NCI-H1048 (cell line): ENCODE measurements at regions not wholly inside any gene's neighbourhood (a gene's known extent, or its start where the extent isn't known, plus 50 kb on each side); places are given as distances from the start of the nearest gene placed in this dataset.

Experiments
- DNase-seq: peaks from one replicate; lab custom pipeline; 2025; lab: John Stamatoyannopoulos, UW

- DNase-seq = no peak
These were observed 173.0 kb upstream of the CASK start for GRCh38 chrX:42096265-42096920.

DNA sequence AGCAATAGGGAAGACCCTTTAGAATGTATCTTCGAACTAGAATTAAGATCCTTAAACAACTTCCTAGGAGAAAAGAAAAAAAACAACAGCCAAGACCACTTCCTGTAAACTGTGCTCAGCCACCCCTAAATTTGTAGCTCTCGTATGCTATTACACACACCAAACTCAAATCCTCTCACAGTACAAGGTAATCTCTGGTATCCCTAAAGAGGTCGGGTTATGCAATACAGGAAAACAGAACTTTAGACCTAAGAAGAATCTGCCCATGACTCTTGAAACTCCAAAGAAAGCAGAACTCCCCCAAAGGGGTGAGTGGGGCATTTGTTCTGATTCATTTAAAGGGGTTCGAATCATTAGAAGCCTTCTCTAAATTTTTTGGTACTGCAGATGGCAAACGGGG lies 170.9 kb upstream of the CASK start:
- no peak for DNase-seq

DNA sequence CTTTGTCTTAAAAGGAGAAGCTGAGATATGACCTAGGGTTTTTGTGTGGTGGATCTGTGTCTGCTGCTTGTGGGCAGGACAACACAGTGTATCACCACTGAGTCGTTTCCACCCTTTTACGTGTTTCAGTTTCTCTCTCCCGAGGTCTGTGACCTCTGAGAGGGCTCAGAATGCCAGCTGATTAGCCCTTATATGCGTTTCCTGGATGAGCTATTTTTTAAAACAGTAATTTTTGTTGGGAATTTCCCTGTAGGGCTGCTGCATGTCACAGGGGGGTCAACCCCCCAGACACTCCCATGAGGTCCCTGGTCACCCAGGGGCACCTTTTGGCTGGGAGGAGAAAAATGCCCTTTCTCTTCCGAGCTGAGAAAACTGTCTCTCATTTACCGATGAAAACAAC lies 170.4 kb upstream of the CASK start:
- no peak for DNase-seq

DNA sequence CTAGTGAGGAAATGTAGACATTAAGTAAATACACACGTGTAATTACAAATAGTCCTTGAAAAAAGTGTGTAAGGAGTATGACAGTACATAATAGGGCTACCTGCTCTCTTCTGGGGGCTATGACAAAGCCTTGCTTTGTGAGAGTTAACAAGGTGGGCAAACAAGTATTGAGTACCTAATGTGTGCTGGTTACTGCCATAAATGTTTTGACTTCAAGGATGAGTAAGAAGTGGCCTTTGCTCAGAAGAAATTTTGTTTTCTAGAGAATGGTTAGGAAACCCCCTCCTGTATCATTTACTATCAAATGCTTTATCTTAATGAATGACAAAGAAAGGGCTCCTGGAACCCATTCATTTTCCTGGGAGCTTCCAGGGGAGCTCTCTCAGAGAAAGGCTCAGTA lies 167.0 kb upstream of the CASK start:
- DNase-seq = no peak

GRCh38 chrX:42089031-42089430 lies 165.7 kb upstream of the CASK start:
- no peak for DNase-seq

GRCh38 chrX:42087960-42088359 lies 164.6 kb upstream of the CASK start:
- no peak for DNase-seq

- no peak for DNase-seq
These were observed 162.5 kb upstream of the CASK start for GRCh38 chrX:42085836-42086235.

GRCh38 chrX:42079968-42080367 lies 156.6 kb upstream of the CASK start:
- DNase-seq = no peak

DNA sequence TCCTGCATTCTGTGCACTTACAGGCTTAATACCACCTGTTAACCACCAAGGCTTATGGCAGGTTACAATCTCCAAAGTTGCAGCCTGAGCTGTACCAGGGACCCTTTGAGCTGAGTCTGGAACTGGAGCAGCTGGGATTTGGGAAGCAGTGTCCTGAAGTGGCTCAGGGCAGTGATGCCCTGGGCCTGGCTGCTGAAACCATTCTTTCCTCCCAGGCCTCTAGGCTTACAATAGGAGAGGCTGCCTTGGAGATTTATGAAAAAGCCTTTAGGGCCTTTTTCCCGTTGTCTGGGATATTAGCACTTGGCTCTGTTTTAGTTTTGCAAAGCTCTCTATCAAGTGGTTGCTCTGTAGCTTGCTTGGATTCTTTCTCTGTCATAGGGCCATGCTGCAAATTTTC lies 154.3 kb upstream of the CASK start:
- no peak for DNase-seq

DNA sequence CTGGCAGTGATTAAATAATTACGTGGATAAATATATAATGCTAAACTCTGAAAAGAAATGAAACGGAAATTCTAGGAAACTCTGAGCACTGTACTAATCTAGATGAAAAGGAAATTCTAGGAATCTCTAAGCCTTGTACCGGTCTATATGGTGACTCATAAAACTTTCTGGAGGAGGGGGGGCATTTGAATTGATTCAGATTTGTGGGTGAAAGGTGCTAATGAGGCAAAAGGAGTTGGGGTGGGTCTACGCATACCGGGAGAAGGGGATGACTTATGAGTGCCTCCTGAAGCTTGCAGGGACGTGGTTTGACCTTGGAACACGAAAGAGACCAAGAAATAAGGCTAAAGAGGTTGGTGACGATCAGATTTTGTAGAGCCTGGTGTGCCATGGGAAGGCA lies 151.7 kb upstream of the CASK start:
- no peak for DNase-seq

GRCh38 chrX:42073448-42073847 lies 150.1 kb upstream of the CASK start:
- no peak for DNase-seq

DNA sequence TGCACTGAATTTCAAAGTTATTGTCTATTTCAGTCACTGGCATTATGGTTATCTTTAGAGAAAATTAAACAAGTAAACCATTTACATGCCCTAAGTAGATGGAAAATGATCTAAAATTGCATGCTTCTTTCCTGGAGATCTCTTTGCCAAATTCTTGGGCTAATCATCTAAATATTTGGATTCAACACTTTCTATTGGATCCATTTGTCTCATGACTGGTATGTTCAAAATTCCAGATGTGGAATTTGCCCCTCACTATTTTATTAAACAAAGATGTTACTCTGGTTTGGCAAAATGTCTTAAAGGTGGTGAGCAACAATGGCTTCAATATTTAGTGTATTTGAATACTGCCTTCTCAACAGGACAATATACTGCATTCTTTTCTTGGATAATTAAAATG lies 147.5 kb upstream of the CASK start:
- DNase-seq = no peak

GRCh38 chrX:42054256-42054655 lies 130.9 kb upstream of the CASK start:
- no peak for DNase-seq

GRCh38 chrX:42050345-42050744 lies 127.0 kb upstream of the CASK start:
- no peak for DNase-seq

DNA sequence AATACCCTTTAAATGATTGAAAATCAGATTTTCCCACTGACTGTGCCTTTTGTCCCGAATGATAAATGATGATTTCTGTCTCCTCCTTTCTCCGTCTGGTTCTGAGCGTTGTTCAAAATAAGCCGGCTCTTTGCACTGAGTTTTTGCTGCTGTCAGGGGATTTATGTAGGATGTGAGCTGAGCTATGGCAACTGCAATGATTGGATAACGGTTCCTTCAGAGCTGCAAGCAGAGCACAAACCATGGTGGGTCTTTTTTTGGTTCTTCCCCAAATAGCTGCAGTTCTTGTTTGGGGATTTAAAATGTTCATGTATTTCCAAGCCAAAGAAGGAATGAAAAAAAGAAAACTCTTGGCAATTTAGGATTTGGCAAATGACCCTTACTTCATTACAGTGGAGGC lies 124.5 kb upstream of the CASK start:
- DNase-seq = no peak

GRCh38 chrX:42028109-42028508 lies 104.8 kb upstream of the CASK start:
- no peak for DNase-seq

- no peak for DNase-seq
These were observed 104.1 kb upstream of the CASK start for GRCh38 chrX:42027367-42028000.

DNA sequence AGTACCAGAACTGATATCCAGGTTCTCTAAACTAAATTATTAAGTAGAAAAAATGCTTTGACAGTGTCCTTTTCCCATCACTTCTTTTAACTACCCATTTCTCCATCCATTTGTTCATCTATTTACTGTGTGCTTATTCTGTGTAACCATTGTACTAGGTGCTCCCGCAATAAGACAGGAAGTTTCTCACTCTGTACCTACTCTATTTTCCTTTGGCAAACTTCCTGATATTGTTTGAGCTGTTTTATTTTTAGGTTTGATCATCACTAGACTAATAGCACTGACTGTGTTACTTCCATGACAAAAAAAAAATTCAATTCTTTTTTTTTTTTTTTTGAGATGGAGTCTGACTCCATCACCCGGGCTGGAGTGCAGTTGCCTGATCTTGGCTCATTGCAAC lies 102.5 kb upstream of the CASK start:
- no peak for DNase-seq

DNA sequence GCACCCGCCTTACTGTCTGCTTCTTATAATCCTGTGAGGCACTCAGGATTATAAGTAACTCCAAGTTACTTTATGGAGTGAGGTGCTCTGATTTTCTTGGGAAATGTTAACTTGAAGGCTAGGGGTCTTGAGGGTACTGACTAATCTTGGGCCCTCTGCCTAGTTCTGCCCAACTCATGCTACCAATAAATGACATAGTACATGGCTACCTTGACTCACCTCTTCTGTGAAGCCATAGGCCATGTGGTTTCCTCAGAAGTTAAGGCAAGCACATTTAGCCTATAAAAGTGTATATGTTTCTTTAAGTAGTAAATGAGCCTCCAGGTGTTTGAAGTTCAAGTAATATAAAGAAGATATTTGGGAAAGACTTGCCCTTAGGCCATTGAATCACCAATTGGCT lies 99.8 kb upstream of the CASK start:
- DNase-seq = no peak

DNA sequence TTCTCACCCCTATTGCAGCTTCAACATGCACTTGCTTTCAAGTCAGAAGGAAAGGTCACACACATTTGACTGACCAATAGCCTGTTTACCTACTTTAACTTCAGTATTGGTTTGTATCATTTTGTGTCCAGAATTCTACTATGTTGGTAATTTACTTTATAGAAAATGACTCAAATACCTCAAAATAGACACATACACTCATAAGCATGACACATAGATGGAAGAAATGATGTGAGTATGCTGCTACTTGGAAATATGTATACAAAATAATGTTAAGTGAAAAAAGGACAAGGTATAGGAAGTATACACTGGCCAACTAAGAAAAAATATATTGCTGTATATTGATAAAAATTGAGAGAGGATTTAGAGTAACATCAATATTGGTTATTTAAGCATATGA lies 98.8 kb upstream of the CASK start:
- DNase-seq = no peak

DNA sequence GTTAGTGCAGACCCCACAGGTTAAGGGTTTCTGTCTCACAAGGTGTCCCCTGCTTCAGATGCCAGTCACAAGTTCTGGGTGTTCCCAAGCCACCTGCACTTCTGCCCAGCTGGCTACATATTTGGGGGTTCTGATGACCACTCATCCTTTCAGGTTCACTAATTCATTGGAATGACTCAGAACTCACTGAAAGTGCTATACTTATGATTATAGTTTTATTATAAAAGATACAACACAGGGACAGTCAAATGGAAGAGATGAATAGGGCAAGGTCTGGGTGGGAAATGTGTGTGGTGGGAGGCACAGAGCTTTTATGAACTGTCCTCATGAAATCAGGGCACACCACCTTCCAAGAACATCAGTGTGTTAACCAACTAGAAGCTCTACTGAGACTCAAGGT lies 97.7 kb upstream of the CASK start:
- DNase-seq = no peak

DNA sequence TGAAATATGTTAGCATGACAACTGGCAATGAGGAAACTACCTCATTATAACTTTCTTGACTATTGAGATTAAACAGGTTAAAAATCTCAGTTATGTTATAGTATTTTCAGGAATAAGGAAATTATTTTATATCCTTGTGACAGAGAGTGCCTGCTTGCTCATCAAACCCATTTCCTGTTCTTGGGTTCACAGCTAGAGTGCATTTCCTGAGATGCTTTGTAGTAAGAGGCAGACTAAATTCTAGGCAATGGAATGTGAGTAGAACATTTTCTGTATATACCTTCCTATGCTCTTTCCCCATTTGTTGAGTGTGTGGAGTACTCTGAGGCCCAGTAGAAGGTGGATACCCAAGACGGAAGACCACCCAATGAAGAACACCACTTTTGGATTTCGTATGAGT lies 96.9 kb upstream of the CASK start:
- DNase-seq = no peak

DNA sequence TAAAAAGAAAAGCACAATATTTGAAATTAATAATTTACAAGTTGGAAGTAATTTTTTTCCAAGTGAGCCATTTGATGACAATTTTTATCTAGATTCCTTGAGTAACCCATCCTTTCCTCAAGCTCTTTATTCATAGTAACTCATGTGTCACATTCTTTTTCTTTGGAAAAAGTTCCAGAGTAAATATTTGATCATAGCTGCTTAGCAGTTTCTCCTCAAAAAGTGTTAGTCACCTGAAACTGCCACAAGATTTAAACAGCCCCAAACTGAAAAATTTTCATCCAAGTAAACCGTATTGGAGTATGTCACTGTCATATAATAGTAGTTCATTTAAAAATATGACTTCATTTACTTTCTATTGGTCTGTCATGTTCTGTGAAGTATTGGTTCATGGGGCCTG lies 94.6 kb upstream of the CASK start:
- no peak for DNase-seq

DNA sequence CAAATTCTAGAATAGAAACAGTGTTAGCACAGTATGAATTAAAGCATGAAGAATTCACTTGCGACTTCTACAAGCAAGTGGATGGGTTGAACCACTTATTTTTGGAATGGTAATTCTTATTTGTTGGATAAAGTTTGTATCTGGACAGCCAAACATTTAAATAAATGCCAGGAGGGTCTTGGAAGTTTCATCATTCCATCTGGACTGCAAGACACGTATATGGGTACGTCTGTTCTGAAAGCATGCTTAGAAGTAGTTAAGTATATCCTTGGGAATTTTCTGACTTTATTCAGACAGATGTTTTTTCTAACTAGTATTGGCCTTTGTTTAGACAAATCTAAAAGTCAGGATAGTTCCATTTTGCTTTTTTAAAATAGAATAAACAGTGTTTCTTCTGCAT lies 77.5 kb upstream of the CASK start:
- DNase-seq = no peak
